GM20000 (cell line): ENCODE measurements at regions not wholly inside any gene's neighbourhood (a gene's known extent, or its start where the extent isn't known, plus 50 kb on each side); places are given as distances from the start of the nearest gene placed in this dataset.

ENCODE experiments used
- DNase-seq: peaks from one replicate; pipeline ENCODE4 v3.0.0; 2012; ENCODE audit warnings: low spot score
- CTCF ChIP-seq: IDR thresholded peaks from 2 replicates; pipeline ENCODE4 v1.5.1; 2012; ENCODE audit warnings: mild to moderate bottlenecking, control low read depth; ENCODE audit errors: extremely low read depth, missing control alignments

GRCh38 chr6:155717374-155717773 lies 261.7 kb upstream of the NOX3 start:
- DNase-seq = no peak
- no peak for TF ChIP-seq CTCF

GRCh38 chr6:155710704-155711103 lies 255.1 kb upstream of the NOX3 start:
- no peak for DNase-seq
- no peak for TF ChIP-seq CTCF

GRCh38 chr6:155709262-155709661 lies 253.6 kb upstream of the NOX3 start:
- no peak for DNase-seq
- TF ChIP-seq CTCF = no peak

DNA sequence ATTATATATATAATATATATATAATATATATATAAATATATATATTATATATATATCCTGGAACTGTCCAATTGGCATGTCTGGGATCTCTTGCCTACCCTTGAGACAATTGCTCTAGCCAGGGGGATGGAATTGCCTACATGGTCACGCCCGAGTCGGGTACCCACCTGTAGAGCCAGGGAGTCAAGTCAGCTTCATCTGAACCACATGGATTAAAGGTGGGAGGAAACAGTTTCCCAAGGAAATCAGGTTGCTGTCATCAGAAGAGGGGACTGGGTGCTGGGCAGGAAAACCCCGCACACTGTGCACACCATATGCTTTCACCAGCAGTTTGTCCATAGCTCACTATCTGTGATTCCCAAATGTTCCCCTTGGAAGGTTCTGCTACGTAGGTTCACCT lies 252.5 kb upstream of the NOX3 start:
- no peak for TF ChIP-seq CTCF

DNA sequence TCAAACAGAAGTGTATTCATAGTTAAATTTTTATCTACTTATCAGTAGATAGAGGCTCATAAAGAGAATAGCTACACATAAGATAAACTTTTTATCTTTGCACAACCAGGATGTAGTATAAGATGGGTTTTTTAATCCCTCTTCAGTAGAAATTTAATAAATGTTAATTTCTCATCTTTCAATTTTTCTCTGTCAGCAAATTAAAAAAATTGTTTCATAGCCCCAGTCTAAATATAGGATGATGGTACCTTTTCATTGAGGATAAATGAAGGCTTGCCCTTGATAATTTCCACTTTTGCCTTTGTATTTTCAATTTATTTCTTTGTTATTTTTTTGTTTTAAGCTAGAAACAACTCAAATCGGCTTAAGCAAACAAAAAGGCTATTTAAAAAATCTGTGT lies 251.2 kb upstream of the NOX3 start:
- no peak for DNase-seq
- no peak for TF ChIP-seq CTCF

More for the DNA sequence above, 252.5 kb upstream of the NOX3 start:
- no peak for DNase-seq

DNA sequence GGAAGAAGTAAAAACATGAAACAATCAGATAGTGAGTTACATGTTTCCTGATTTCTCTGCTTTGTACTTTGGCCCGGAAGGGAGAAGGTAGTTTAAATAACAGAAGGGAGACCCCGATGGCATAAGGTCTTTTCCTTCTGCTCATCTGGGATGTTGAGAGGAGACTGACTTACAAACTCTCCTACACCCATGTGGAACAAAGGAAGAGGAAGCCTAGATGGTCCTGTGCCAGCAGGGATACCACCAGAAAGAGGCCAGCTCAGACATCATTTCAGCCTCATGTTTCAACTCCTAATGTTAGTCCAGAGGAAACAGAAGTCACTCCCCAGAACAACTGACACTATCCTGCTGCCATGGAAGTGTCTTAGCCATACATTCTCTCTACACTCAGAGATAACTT lies 250.7 kb upstream of the NOX3 start:
- no peak for TF ChIP-seq CTCF
- no peak for DNase-seq

GRCh38 chr6:155701342-155701741 lies 245.7 kb upstream of the NOX3 start:
- no peak for DNase-seq
- no peak for TF ChIP-seq CTCF

GRCh38 chr6:155695495-155695894 lies 239.9 kb upstream of the NOX3 start:
- TF ChIP-seq CTCF = no peak
- DNase-seq = no peak
